ENCODE measurements at regions not wholly inside any gene's neighbourhood (a gene's known extent, or its start where the extent isn't known, plus 50 kb on each side); places are given as distances from the start of the nearest gene placed in this dataset.
"Not testable (repeated sequence)": the region's sequence is repeated elsewhere in the genome, so short reads cannot be mapped to it uniquely, and the experiment has no call there.

DNA sequence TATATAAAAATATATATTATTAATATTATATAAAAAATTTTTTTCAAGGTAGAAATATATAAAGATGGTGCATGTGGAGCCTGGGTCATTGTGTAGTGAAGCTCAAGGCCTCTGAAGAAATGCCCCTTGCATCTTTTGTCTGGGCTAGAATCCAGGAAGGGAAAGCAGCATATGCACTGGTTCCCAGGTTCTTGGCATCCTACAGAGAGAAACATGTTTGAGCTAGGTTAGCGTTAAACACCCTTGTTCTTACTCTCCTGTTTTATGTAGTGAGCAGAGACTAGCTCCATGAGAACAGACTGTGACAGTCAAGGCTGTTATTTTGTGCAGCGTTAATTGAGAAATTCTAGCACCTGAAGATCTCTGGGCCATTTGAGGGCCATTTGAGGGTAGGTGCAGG is 116.1 kb downstream of the POM121L12 start:
- DNase-seq (ENCODE audit: extremely low spot score): no peak
- POLR2A ChIA-PET: no interaction called here
- CTCF ChIA-PET: no interaction called here
- TF ChIP-seq, protein P1, sequence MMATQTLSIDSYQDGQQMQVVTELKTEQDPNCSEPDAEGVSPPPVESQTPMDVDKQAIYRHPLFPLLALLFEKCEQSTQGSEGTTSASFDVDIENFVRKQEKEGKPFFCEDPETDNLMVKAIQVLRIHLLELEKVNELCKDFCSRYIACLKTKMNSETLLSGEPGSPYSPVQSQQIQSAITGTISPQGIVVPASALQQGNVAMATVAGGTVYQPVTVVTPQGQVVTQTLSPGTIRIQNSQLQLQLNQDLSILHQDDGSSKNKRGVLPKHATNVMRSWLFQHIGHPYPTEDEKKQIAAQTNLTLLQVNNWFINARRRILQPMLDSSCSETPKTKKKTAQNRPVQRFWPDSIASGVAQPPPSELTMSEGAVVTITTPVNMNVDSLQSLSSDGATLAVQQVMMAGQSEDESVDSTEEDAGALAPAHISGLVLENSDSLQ (IDR thresholded peaks at IDR 0.05): no peak
- no peak for TF ChIP-seq TARDBP (IDR thresholded peaks at IDR 0.05)
- TF ChIP-seq BHLHE40 (IDR thresholded peaks at IDR 0.05; ENCODE audit: borderline replicate concordance): no peak
- no peak for TF ChIP-seq SUZ12 (IDR thresholded peaks at IDR 0.05)
- TF ChIP-seq FOXM1 (IDR thresholded peaks at IDR 0.05; ENCODE audit: borderline replicate concordance): no peak
- TF ChIP-seq ZNF384 (IDR thresholded peaks at IDR 0.05): no peak
- TF ChIP-seq LEF1 (IDR thresholded peaks at IDR 0.05; ENCODE audit: borderline replicate concordance): no peak
- no peak for TF ChIP-seq ELF4 (IDR thresholded peaks at IDR 0.05)
- TF ChIP-seq NFRKB (IDR thresholded peaks at IDR 0.05): no peak
- TF ChIP-seq CTBP1 (IDR thresholded peaks at IDR 0.05; ENCODE audit: borderline replicate concordance): no peak
- TF ChIP-seq SP1 (IDR thresholded peaks at IDR 0.05): no peak
- TF ChIP-seq ARNT (IDR thresholded peaks at IDR 0.05): no peak
- no peak for TF ChIP-seq FOXA1 (IDR thresholded peaks at IDR 0.05)
- no peak for TF ChIP-seq L3MBTL2 (conservative IDR thresholded peaks at IDR 0.05)
- TF ChIP-seq FOXK2 (IDR thresholded peaks at IDR 0.05): no peak
- no peak for TF ChIP-seq HDGF (IDR thresholded peaks at IDR 0.05; ENCODE audit: borderline replicate concordance)

DNA sequence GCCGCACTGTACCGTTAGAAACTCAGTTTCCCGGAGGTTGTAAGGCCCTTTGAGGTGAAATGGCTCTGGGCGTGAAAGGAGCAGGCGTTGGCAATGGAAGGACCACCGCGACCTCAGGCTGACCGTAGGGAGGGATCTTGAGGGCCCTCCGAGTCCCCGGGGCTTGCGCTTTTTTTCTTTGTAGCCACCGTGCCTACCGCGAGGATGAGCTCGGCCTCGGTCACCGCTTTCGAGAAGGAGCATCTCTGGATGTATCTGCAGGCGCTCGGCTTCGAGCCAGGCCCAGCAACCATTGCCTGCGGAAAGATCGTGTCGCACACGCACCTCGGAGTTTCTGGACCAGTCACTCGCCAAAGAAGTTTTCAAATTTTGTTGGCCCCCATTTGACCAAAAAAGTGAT is 151.8 kb downstream of the POM121L12 start:
- CTCF ChIA-PET; DNase-seq (ENCODE audit: extremely low spot score); POLR2A ChIA-PET: not testable (repeated sequence)

DNA sequence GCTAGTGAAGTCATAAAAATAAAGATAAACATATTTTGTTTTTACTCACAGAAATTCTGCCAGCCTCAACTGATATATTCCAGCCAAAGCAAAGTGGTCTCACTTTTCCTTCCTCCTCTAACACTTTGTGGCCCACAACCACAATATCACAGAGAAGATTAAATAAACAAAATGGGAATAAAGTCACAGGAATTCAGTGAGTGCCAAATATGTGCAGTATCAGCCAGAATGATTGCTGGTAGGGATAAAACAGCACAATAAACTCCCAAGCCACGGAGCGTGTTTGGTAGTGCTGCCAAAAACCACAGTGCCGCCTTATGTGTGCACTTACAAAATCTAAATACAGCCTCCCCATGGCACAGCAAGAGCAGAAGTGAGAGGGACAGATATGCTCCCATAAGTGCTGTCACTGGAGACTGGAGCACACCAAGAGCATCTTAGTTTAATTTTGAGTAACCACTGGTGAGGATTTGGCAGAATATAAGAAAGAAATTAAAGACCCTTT is 155.8 kb downstream of the POM121L12 start:
- TF ChIP-seq SP1 (IDR thresholded peaks at IDR 0.05): no peak
- no peak for TF ChIP-seq FOXA1 (IDR thresholded peaks at IDR 0.05)
- no peak for TF ChIP-seq ARNT (IDR thresholded peaks at IDR 0.05)
- no peak for TF ChIP-seq FOXK2 (IDR thresholded peaks at IDR 0.05)
- no peak for TF ChIP-seq TARDBP (IDR thresholded peaks at IDR 0.05)
- TF ChIP-seq BHLHE40 (IDR thresholded peaks at IDR 0.05; ENCODE audit: borderline replicate concordance): no peak
- TF ChIP-seq FOXM1 (IDR thresholded peaks at IDR 0.05; ENCODE audit: borderline replicate concordance): no peak
- TF ChIP-seq NFRKB (IDR thresholded peaks at IDR 0.05): no peak
- no peak for TF ChIP-seq LEF1 (IDR thresholded peaks at IDR 0.05; ENCODE audit: borderline replicate concordance)
- CTCF ChIA-PET: no interaction called here
- POLR2A ChIA-PET: no interaction called here
- DNase-seq (ENCODE audit: extremely low spot score): no peak

DNA sequence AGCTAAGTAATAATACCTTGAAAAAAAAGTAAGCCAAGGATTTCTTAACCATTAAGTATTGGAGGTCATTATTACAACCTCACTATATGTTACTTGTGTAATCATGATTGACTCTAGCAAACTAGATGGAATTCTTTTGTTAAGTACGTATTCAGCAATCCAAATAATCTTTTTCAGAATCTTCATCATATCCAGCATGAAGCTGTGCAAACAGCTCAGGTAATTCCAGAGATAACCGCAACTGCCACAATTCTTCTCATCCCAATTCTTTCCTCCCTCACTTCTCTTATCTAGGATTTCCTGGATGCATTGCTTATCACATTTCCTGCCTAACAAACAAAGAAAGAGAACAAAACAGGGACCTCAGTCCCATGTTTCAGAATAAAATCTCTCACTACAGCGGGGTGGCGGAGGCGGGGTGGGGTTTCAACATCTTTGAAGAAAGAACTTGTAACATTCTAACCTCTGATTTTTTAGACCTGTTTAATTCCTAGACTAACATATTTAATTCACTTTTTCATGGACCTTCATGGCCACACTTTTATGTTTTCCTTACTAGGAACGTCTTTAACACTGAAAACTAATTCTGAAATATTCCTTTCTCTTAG is 156.5 kb downstream of the POM121L12 start:
- POLR2A ChIA-PET: no interaction called here
- TF ChIP-seq HDGF (IDR thresholded peaks at IDR 0.05; ENCODE audit: borderline replicate concordance) (no peak), FOXK2 (IDR thresholded peaks at IDR 0.05) (no peak), TARDBP (IDR thresholded peaks at IDR 0.05) (no peak), ELF4 (IDR thresholded peaks at IDR 0.05) (no peak), FOXA1 (IDR thresholded peaks at IDR 0.05) (no peak), SUZ12 (IDR thresholded peaks at IDR 0.05) (no peak), NFRKB (IDR thresholded peaks at IDR 0.05) (no peak), ZNF384 (IDR thresholded peaks at IDR 0.05) (no peak), CTBP1 (IDR thresholded peaks at IDR 0.05; ENCODE audit: borderline replicate concordance) (no peak), BHLHE40 (IDR thresholded peaks at IDR 0.05; ENCODE audit: borderline replicate concordance) (no peak), SP1 (IDR thresholded peaks at IDR 0.05) (no peak), FOXM1 (IDR thresholded peaks at IDR 0.05; ENCODE audit: borderline replicate concordance) (no peak), L3MBTL2 (conservative IDR thresholded peaks at IDR 0.05) (no peak), ARNT (IDR thresholded peaks at IDR 0.05) (no peak), LEF1 (IDR thresholded peaks at IDR 0.05; ENCODE audit: borderline replicate concordance) (no peak)
- TF ChIP-seq, protein P1 (IDR thresholded peaks at IDR 0.05): no peak
- CTCF ChIA-PET: interaction anchor here (0.7 kb wide), 1 partner anchor 57 kb away, joined by 4 read pairs; no protein-coding TSS in a partner anchor
- DNase-seq (ENCODE audit: extremely low spot score): no peak

GRCh38 chr7:53205006-53205405 is 169.6 kb downstream of the POM121L12 start:
- TF ChIP-seq CTBP1 (IDR thresholded peaks at IDR 0.05; ENCODE audit: borderline replicate concordance) (no peak), BHLHE40 (IDR thresholded peaks at IDR 0.05; ENCODE audit: borderline replicate concordance) (no peak), SUZ12 (IDR thresholded peaks at IDR 0.05) (no peak), NFRKB (IDR thresholded peaks at IDR 0.05) (no peak), ELF4 (IDR thresholded peaks at IDR 0.05) (no peak), ARNT (IDR thresholded peaks at IDR 0.05) (no peak), FOXA1 (IDR thresholded peaks at IDR 0.05) (no peak), TARDBP (IDR thresholded peaks at IDR 0.05) (no peak), ZNF384 (IDR thresholded peaks at IDR 0.05) (no peak), FOXK2 (IDR thresholded peaks at IDR 0.05) (no peak), LEF1 (IDR thresholded peaks at IDR 0.05; ENCODE audit: borderline replicate concordance) (no peak), L3MBTL2 (conservative IDR thresholded peaks at IDR 0.05) (no peak), HDGF (IDR thresholded peaks at IDR 0.05; ENCODE audit: borderline replicate concordance) (no peak), FOXM1 (IDR thresholded peaks at IDR 0.05; ENCODE audit: borderline replicate concordance) (no peak), SP1 (IDR thresholded peaks at IDR 0.05) (no peak)
- no peak for DNase-seq (ENCODE audit: extremely low spot score)
- CTCF ChIA-PET: no interaction called here
- POLR2A ChIA-PET: no interaction called here

DNA sequence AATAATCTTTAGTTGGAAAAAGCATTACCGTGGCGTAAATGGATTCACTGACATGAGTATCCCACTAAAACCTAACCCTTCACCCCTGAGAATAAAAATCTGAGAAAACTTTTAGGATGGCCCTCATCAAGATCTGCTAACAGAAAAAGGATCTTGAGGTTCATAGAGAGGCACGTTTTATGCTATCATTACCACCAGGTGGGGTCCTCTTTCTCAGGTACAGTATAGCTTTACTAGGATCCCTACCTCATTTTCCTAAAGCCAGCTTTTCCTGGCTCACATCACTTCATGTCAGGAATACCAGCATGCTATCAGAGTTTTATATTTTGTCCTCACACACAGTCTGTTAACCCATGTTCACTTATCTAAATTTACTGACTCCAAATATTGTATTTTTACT is 173.7 kb downstream of the POM121L12 start:
- TF ChIP-seq, protein P1 (IDR thresholded peaks at IDR 0.05): no peak
- no peak for TF ChIP-seq LEF1 (IDR thresholded peaks at IDR 0.05; ENCODE audit: borderline replicate concordance)
- TF ChIP-seq FOXA1 (IDR thresholded peaks at IDR 0.05): no peak
- TF ChIP-seq NFRKB (IDR thresholded peaks at IDR 0.05): no peak
- TF ChIP-seq FOXK2 (IDR thresholded peaks at IDR 0.05): no peak
- no peak for TF ChIP-seq L3MBTL2 (conservative IDR thresholded peaks at IDR 0.05)
- no peak for TF ChIP-seq FOXM1 (IDR thresholded peaks at IDR 0.05; ENCODE audit: borderline replicate concordance)
- no peak for TF ChIP-seq BHLHE40 (IDR thresholded peaks at IDR 0.05; ENCODE audit: borderline replicate concordance)
- no peak for TF ChIP-seq HDGF (IDR thresholded peaks at IDR 0.05; ENCODE audit: borderline replicate concordance)
- no peak for TF ChIP-seq ELF4 (IDR thresholded peaks at IDR 0.05)
- TF ChIP-seq ARNT (IDR thresholded peaks at IDR 0.05): no peak
- TF ChIP-seq ZNF384 (IDR thresholded peaks at IDR 0.05): no peak
- TF ChIP-seq SP1 (IDR thresholded peaks at IDR 0.05): no peak
- DNase-seq (ENCODE audit: extremely low spot score): no peak
- ChIA-PET CTCF (no interaction called here), POLR2A (no interaction called here)
